K562 (cell line): ENCODE measurements at regions not wholly inside any gene's neighbourhood (a gene's known extent, or its start where the extent isn't known, plus 50 kb on each side); places are given as distances from the start of the nearest gene placed in this dataset.

Source experiments
- ATAC-seq: fragments of 200-7000 bp; cut with Tn5 transposase; 3 replicates; pipeline ENCODE4 v1.9.1; 2020; ENCODE audit warnings: moderate library complexity
- BruUV-seq: library from RNA; stranded (reverse); fragments of 400-500 nt; replicated peaks from 2 replicates; lab custom pipeline; 2021; lab: Mats Ljungman, UMichigan
- CTCF ChIA-PET: fragments of 300-600 bp; formaldehyde crosslinking; extraction: SDS; loops from one replicate; lab custom pipeline; 2021; ENCODE audit warnings: low intra/inter-chr PET ratio; lab: Yijun Ruan, JAX
- POLR2A ChIA-PET: fragments of 300-600, 350-650 bp; sonication (Branson Sonifier 250); formaldehyde crosslinking; extraction: SDS; loops from one replicate; lab custom pipeline; 2021; ENCODE audit warnings: antibody characterized with exemption, inconsistent platforms; lab: Yijun Ruan, JAX
- DNase-seq, 4 experiments: peaks; one replicate each; pipeline versions ENCODE4 v3.0.0 to v3.0.0-alpha.2; 2011 to 2018; ENCODE audit warnings: low spot score in 3 of 4, mixed read lengths in 3 of 4; ENCODE audit errors: extremely low read depth in 1 of 4
- FAIRE-seq: peaks from 2 replicates; lab custom pipeline; 2011; peaks lifted over from hg19 to GRCh38; lab: Jason Lieb, UNC
- H2AFZ ChIP-seq: 2 replicates; pipeline ENCODE4 v1.6.0; 2011; ENCODE audit warnings: low read depth, low read length, control low read depth, inconsistent platforms
- H3K27ac ChIP-seq: fragments of 200-600 bp; 3 replicates; pipeline ENCODE4 v1.8.0; 2011; ENCODE audit warnings: low read depth, mild to moderate bottlenecking, control low read depth, inconsistent platforms, low read length, moderate library complexity, mixed read lengths; ENCODE audit errors: extremely low read depth
- H3K27me3 ChIP-seq, 2 experiments: fragments of 300-600 bp in 1 of 2; 2 replicates in 1 of 2; 3 replicates in 1 of 2; pipeline versions ENCODE4 v1.6.0 to v1.8.0; 2011; ENCODE audit warnings: inconsistent platforms in 2 of 2, low read length in 2 of 2, mild to moderate bottlenecking in 1 of 2, mixed read lengths in 1 of 2, moderate library complexity in 1 of 2; ENCODE audit not compliant: control insufficient read depth in 2 of 2, insufficient read depth in 2 of 2
- H3K36me3 ChIP-seq: fragments of 300-600 bp; 3 replicates; pipeline ENCODE4 v1.8.0; 2011; ENCODE audit warnings: mild to moderate bottlenecking, low read length, inconsistent platforms; ENCODE audit not compliant: control insufficient read depth, insufficient read depth
- H3K4me1 ChIP-seq, 2 experiments: fragments of 200-600 bp in 1 of 2; replicated peaks in 1 of 2; 2 replicates in 1 of 2; 3 replicates in 1 of 2; pipeline versions ENCODE4 v1.5.1 to v1.8.0; 2011; ENCODE audit warnings: inconsistent platforms in 2 of 2, low read length in 2 of 2, mild to moderate bottlenecking in 1 of 2, mixed read lengths in 1 of 2, moderate library complexity in 1 of 2; ENCODE audit not compliant: control insufficient read depth in 2 of 2, insufficient read depth in 2 of 2
- H3K4me2 ChIP-seq: 2 replicates; pipeline ENCODE4 v1.6.1; 2011; ENCODE audit warnings: low read length, control low read depth, inconsistent platforms, mixed read lengths; ENCODE audit not compliant: insufficient read depth
- H3K4me3 ChIP-seq: fragments of 200-600 bp; sonication (generic), shearing (Covaris generic); 2 replicates; pipeline ENCODE4 v1.5.1; 2016; ENCODE audit warnings: control low read depth, inconsistent platforms
- H3K79me2 ChIP-seq: fragments of 200-600 bp; 3 replicates; pipeline ENCODE4 v1.8.0; 2011; ENCODE audit warnings: low read length, inconsistent platforms; ENCODE audit not compliant: control insufficient read depth, insufficient read depth
- H3K9ac ChIP-seq, 2 experiments: 2 replicates each; pipeline versions ENCODE4 v1.6.0 to v1.6.1; 2011; ENCODE audit warnings: low read depth in 2 of 2, low read length in 2 of 2, control low read depth in 1 of 2, inconsistent platforms in 1 of 2, mild to moderate bottlenecking in 1 of 2, mixed read lengths in 1 of 2; ENCODE audit not compliant: insufficient read depth in 1 of 2
- H3K9me1 ChIP-seq: one replicate; pipeline ENCODE4 v1.6.0; 2011; ENCODE audit warnings: inconsistent platforms, mild to moderate bottlenecking, low read length, moderate library complexity; ENCODE audit not compliant: control insufficient read depth, insufficient read depth
- H3K9me3 ChIP-seq: replicated peaks from 2 replicates; pipeline ENCODE4 v1.5.1; 2011; ENCODE audit warnings: low read depth, low read length, inconsistent platforms; ENCODE audit not compliant: control insufficient read depth, insufficient read depth
- H4K20me1 ChIP-seq: replicated peaks from 2 replicates; pipeline ENCODE4 v1.6.1; 2011; ENCODE audit warnings: low read length, inconsistent platforms, mixed read lengths; ENCODE audit not compliant: control insufficient read depth, insufficient read depth
- PHB ChIP-seq: fragments of 250-450 bp; sonication (Bioruptor Pico); IDR thresholded peaks from 2 replicates; pipeline ENCODE4 v1.5.0; 2021
- REST ChIP-seq, 2 experiments: fragments of 450-650 bp; formaldehyde crosslinking in 1 of 2; IDR thresholded peaks; 2 replicates each; pipeline versions ENCODE4 v1.4.0 to v1.6.1; 2014 to 2020; ENCODE audit warnings: mild to moderate bottlenecking in 2 of 2, borderline replicate concordance in 1 of 2, low read depth in 1 of 2
- SPI1 ChIP-seq: IDR thresholded peaks from 2 replicates; pipeline ENCODE4 v1.6.1; 2011; ENCODE audit warnings: low read depth, low read length, control low read depth, borderline replicate concordance
- WGBS: fragments of 100-300 bp; shearing (Covaris generic); methylation state at CpG from one replicate; pipeline ENCODE4 v1.1.6; 2016; ENCODE audit warnings: low coverage, mixed read lengths; ENCODE audit not compliant: insufficient coverage; ENCODE audit errors: missing lambda C conversion rate; 5-methylcytosine and 5-hydroxymethylcytosine counted together
- in situ Hi-C: fragments of 300-500 bp; cut with MboI; formaldehyde crosslinking; loops from 4 replicates; pipeline ENCODE4 v1.15.0; 2018; ENCODE audit warnings: inconsistent platforms, mixed read lengths
- intact Hi-C: fragments of 100-400 bp; cut with micrococcal nuclease; formaldehyde crosslinking; loops from 2 replicates; pipeline ENCODE4 v1.14.2; 2022

GRCh38 chr7:9776900-9777299, 1196.8 kb upstream of the PHF14 start:
- H3K36me3 ChIP-seq: no peaks in the 10 kb centered on the region
- no CpG with 5 or more reads among the region's 2 CpGs for WGBS
- no peaks in the 10 kb centered on the region for H3K9me1 ChIP-seq
- intact Hi-C loops: no loop called here
- no peaks in the 10 kb centered on the region for H4K20me1 ChIP-seq
- in situ Hi-C loops: no loop called here
- no peaks in the 10 kb centered on the region for H3K4me1 ChIP-seq
- ChIA-PET CTCF (no interaction called here), POLR2A (no interaction called here)
- no peaks in the 10 kb centered on the region for H3K79me2 ChIP-seq
- H3K27ac ChIP-seq: no peak overlapping the region
- no peak for DNase-seq
- no TSS peak for BruUV-seq
- TF ChIP-seq PHB (CRISPR knock-in tag) (no peak), SPI1 (no peak), REST (IDR thresholded peaks at IDR 0.05; ENCODE audit: borderline replicate concordance) (peak; percentile 47), REST (CRISPR knock-in tag; IDR thresholded peaks at IDR 0.05; ENCODE audit: low read depth) (no peak)
- H3K4me2 ChIP-seq: no peak overlapping the region
- H3K9me3 ChIP-seq: no peaks in the 10 kb centered on the region
- FAIRE-seq: no peak
- ATAC-seq: no peak
- H2AFZ ChIP-seq: no peak overlapping the region
- H3K9ac ChIP-seq: no peak overlapping the region
- H3K4me3 ChIP-seq: no peak overlapping the region
- H3K27me3 ChIP-seq: no peaks in the 10 kb centered on the region
